HL-60 (cell line): ENCODE measurements at regions not wholly inside any gene's neighbourhood (a gene's known extent, or its start where the extent isn't known, plus 50 kb on each side); places are given as distances from the start of the nearest gene placed in this dataset.

ENCODE experiments used
- DNase-seq, 2 experiments: peaks; one replicate each; pipeline ENCODE4 v3.0.0-alpha.2; 2010 to 2020; ENCODE audit warnings: low read depth in 1 of 2, low spot score in 1 of 2
- H3K27ac ChIP-seq: fragments of 250-450 bp; sonication (Bioruptor Pico); replicated peaks from 2 replicates; pipeline ENCODE4 v1.5.1; 2020; ENCODE audit warnings: mild to moderate bottlenecking, moderate library complexity
- H3K27me3 ChIP-seq: fragments of 250-450 bp; sonication (Bioruptor Pico); 2 replicates; pipeline ENCODE4 v1.5.1; 2021; ENCODE audit warnings: mild to moderate bottlenecking, moderate library complexity; ENCODE audit not compliant: insufficient read depth, poor library complexity, severe bottlenecking
- H3K4me3 ChIP-seq: replicated peaks from 2 replicates; pipeline ENCODE4 v1.5.1; 2011; ENCODE audit warnings: mild to moderate bottlenecking, control low read depth, low read length; ENCODE audit not compliant: insufficient read depth
- GABPA ChIP-seq: IDR thresholded peaks from 2 replicates; pipeline ENCODE4 v1.6.1; 2012; ENCODE audit warnings: low read depth
- POLR2AphosphoS5 ChIP-seq: IDR thresholded peaks from 2 replicates; pipeline ENCODE4 v1.6.1; 2012; ENCODE audit warnings: low read depth
- SPI1 ChIP-seq: IDR thresholded peaks from 2 replicates; pipeline ENCODE4 v1.6.1; 2012; ENCODE audit warnings: low read depth, mild to moderate bottlenecking, borderline replicate concordance
- TF ChIP-seq, protein P1 (sequence below): IDR thresholded peaks from 2 replicates; pipeline ENCODE4 v1.6.1; 2012; ENCODE audit warnings: low read depth; ENCODE audit not compliant: insufficient replicate concordance
- TF ChIP-seq, protein P2 (sequence below): IDR thresholded peaks from one replicate; pipeline ENCODE4 v1.5.1; 2011; ENCODE audit warnings: low read length, control low read depth, inconsistent platforms; ENCODE audit not compliant: insufficient read depth

DNA sequence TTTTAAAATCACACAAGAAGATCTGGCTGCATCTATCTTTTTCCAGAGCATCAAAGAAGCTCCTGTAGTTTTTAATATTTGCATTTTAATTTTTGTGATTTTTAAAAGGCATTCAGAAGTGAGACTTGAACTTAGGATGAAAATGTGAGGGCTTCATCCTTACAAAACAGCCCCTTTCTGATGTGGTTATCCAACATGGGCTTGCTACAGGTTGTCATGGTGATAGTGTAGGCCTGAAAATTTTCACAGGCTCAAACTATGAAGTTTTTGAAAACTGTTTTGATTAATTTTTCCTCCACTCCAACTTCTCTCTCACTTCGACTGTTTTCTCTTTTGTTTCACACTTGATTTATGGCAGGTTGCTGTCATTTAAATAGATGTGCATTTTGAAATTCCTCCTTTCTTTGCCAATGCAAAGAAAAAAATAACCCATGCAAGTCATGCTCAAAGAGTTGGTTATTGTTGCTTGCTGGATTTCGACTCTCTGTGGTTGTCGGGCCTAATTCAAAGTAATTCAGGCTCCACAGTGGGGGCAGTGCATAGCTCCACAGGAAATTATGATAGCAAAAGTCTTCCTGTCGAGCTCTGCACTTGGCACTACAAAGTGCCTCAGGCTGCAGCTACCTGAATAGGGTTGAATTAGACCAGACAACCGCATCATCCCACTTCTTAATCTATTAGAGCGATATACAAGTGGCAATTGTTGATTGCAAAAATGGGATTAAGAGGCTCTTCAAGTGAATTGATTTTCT, 201.0 kb upstream of the GPR101 start:
- no peak for TF ChIP-seq POLR2AphosphoS5
- TF ChIP-seq SPI1 = no peak
- TF ChIP-seq, protein P1, sequence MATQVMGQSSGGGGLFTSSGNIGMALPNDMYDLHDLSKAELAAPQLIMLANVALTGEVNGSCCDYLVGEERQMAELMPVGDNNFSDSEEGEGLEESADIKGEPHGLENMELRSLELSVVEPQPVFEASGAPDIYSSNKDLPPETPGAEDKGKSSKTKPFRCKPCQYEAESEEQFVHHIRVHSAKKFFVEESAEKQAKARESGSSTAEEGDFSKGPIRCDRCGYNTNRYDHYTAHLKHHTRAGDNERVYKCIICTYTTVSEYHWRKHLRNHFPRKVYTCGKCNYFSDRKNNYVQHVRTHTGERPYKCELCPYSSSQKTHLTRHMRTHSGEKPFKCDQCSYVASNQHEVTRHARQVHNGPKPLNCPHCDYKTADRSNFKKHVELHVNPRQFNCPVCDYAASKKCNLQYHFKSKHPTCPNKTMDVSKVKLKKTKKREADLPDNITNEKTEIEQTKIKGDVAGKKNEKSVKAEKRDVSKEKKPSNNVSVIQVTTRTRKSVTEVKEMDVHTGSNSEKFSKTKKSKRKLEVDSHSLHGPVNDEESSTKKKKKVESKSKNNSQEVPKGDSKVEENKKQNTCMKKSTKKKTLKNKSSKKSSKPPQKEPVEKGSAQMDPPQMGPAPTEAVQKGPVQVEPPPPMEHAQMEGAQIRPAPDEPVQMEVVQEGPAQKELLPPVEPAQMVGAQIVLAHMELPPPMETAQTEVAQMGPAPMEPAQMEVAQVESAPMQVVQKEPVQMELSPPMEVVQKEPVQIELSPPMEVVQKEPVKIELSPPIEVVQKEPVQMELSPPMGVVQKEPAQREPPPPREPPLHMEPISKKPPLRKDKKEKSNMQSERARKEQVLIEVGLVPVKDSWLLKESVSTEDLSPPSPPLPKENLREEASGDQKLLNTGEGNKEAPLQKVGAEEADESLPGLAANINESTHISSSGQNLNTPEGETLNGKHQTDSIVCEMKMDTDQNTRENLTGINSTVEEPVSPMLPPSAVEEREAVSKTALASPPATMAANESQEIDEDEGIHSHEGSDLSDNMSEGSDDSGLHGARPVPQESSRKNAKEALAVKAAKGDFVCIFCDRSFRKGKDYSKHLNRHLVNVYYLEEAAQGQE = no peak
- TF ChIP-seq, protein P2, sequence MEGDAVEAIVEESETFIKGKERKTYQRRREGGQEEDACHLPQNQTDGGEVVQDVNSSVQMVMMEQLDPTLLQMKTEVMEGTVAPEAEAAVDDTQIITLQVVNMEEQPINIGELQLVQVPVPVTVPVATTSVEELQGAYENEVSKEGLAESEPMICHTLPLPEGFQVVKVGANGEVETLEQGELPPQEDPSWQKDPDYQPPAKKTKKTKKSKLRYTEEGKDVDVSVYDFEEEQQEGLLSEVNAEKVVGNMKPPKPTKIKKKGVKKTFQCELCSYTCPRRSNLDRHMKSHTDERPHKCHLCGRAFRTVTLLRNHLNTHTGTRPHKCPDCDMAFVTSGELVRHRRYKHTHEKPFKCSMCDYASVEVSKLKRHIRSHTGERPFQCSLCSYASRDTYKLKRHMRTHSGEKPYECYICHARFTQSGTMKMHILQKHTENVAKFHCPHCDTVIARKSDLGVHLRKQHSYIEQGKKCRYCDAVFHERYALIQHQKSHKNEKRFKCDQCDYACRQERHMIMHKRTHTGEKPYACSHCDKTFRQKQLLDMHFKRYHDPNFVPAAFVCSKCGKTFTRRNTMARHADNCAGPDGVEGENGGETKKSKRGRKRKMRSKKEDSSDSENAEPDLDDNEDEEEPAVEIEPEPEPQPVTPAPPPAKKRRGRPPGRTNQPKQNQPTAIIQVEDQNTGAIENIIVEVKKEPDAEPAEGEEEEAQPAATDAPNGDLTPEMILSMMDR = no peak
- TF ChIP-seq GABPA = no peak
- no peak for DNase-seq
- Histone ChIP-seq H3K4me3 (no peak overlapping the region), H3K27me3 (peaks cover 5% of the 10 kb centered on the region), H3K27ac (no peak overlapping the region)

DNA sequence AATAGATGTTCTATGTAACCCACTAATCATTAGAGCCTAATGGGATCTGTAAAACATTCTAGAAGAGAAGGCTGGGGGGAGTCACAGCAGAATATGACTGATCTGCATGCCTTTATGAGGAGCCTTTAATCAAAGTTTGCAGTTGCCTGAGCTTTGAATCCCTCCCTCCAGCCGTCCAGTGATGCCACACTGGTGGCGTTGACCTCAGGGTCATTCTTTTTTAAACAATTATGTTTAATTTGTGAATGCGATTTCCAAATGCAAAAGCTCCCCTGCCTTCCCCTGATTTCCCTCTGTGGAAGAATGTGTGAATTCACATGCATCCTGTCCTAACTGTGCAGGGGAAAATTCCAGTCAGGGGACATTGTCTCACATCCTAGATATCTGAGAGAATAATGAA, 199.7 kb upstream of the GPR101 start:
- Histone ChIP-seq H3K4me3 (no peak overlapping the region), H3K27ac (no peak overlapping the region), H3K27me3 (peaks cover 5% of the 10 kb centered on the region)
- TF ChIP-seq POLR2AphosphoS5 (no peak), SPI1 (no peak), GABPA (no peak)
- TF ChIP-seq, protein P1 = no peak
- TF ChIP-seq, protein P2 = no peak
- no peak for DNase-seq

DNA sequence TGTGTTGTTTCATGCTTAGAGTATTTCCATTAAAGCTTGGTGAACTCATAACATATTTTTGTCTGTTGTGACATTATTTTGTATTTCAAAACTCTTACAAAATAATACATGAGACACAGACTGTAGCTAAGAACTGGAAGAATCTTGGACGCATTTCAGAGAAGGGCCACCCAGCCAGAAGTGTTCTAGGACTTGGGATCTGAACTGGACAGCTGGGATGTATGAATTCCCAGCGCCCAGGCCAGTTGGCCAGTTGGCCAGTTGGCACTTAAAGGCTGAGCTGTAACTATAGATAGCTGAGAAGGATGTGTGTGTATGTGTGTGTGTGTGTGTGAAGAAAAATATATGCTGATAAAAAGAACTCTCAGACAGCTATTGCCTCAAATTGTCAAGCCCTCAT, 193.4 kb upstream of the GPR101 start:
- H3K4me3 ChIP-seq = no peak overlapping the region
- no peak overlapping the region for H3K27ac ChIP-seq
- H3K27me3 ChIP-seq = peaks cover 5% of the 10 kb centered on the region
- no peak for DNase-seq
- no peak for TF ChIP-seq POLR2AphosphoS5
- no peak for TF ChIP-seq GABPA
- TF ChIP-seq SPI1 = no peak
- TF ChIP-seq, protein P1 = no peak
- TF ChIP-seq, protein P2 = no peak
